AG04449 (cell line): ENCODE measurements at regions not wholly inside any gene's neighbourhood (a gene's known extent, or its start where the extent isn't known, plus 50 kb on each side); places are given as distances from the start of the nearest gene placed in this dataset.

ENCODE experiments used
- CTCF ChIA-PET: fragments of 350-600 bp; formaldehyde crosslinking; extraction: SDS; loops from one replicate; lab custom pipeline; 2021; ENCODE audit warnings: antibody characterized with exemption; lab: Yijun Ruan, JAX
- POLR2A ChIA-PET: fragments of 400-600, 350-600 bp; formaldehyde crosslinking; extraction: SDS; loops from one replicate; lab custom pipeline; 2020; ENCODE audit warnings: antibody characterized with exemption, inconsistent platforms; lab: Yijun Ruan, JAX
- DNase-seq: peaks from one replicate; pipeline ENCODE4 v3.0.0-alpha.2; 2010; ENCODE audit warnings: low read depth, low spot score
- H3K4me3 ChIP-seq: 2 replicates; pipeline ENCODE4 v1.5.1; 2011; ENCODE audit warnings: low read depth, mild to moderate bottlenecking, control low read depth, low read length
- CTCF ChIP-seq: IDR thresholded peaks from one replicate; pipeline ENCODE4 v1.5.1; 2011; ENCODE audit warnings: mild to moderate bottlenecking, moderate library complexity, low read length, control low read depth, inconsistent platforms; ENCODE audit not compliant: insufficient read depth; ENCODE audit errors: missing control alignments

GRCh38 chr13:105871326-105871725 is 664.1 kb downstream of the EFNB2 start:
- DNase-seq = no peak
- no peak for TF ChIP-seq CTCF
- H3K4me3 ChIP-seq = no peak overlapping the region
- POLR2A ChIA-PET = no interaction called here
- CTCF ChIA-PET = no interaction called here

GRCh38 chr13:105863300-105863920 is 672.1 kb downstream of the EFNB2 start:
- ChIA-PET POLR2A (no interaction called here), CTCF (no interaction called here)
- no peak for DNase-seq
- H3K4me3 ChIP-seq = no peak overlapping the region
- TF ChIP-seq CTCF = no peak

GRCh38 chr13:105848494-105848893 is 687.0 kb downstream of the EFNB2 start:
- ChIA-PET CTCF (interaction anchor here (1.2 kb wide), 1 partner anchor 10 kb away, joined by 4 read pairs; no protein-coding TSS in a partner anchor), POLR2A (no interaction called here)
- H3K4me3 ChIP-seq = no peak overlapping the region
- no peak for TF ChIP-seq CTCF
- no peak for DNase-seq

GRCh38 chr13:105847527-105848291 is 687.8 kb downstream of the EFNB2 start:
- TF ChIP-seq CTCF = no peak
- CTCF ChIA-PET = interaction anchor here (1.2 kb wide), 1 partner anchor 9 kb away, joined by 4 read pairs; no protein-coding TSS in a partner anchor
- POLR2A ChIA-PET = no interaction called here
- no peak for DNase-seq
- no peak overlapping the region for H3K4me3 ChIP-seq

- DNase-seq = no peak
- ChIA-PET POLR2A (no interaction called here), CTCF (no interaction called here)
- no peak overlapping the region for H3K4me3 ChIP-seq
- TF ChIP-seq CTCF = no peak
Measured at GRCh38 chr13:105846923-105847322, 688.5 kb downstream of the EFNB2 start.

- no peak overlapping the region for H3K4me3 ChIP-seq
- DNase-seq = no peak
- no peak for TF ChIP-seq CTCF
- ChIA-PET POLR2A (no interaction called here), CTCF (no interaction called here)
Measured at GRCh38 chr13:105841286-105841685, 694.2 kb downstream of the EFNB2 start.
